Mesendoderm (in vitro differentiated cells): ENCODE measurements at regions not wholly inside any gene's neighbourhood (a gene's known extent, or its start where the extent isn't known, plus 50 kb on each side); places are given as distances from the start of the nearest gene placed in this dataset.
A peak's percentile ranks its signal among the peaks of the same experiment; 100 is the strongest.

Experiments
- DNase-seq: peaks from one replicate; pipeline ENCODE4 v3.0.0; 2013
- H2AK5ac ChIP-seq: 2 replicates; pipeline ENCODE4 v1.6.1; 2013; ENCODE audit warnings: low read length, inconsistent platforms
- H2BK120ac ChIP-seq: 2 replicates; pipeline ENCODE4 v1.6.1; 2013; ENCODE audit warnings: low read depth, mild to moderate bottlenecking, low read length, moderate library complexity, mixed read lengths
- H2BK15ac ChIP-seq: replicated peaks from 2 replicates; pipeline ENCODE4 v1.6.1; 2013; ENCODE audit warnings: low read depth, mild to moderate bottlenecking, moderate library complexity
- H2BK5ac ChIP-seq: 2 replicates; pipeline ENCODE4 v1.6.1; 2013; ENCODE audit warnings: low read length, inconsistent platforms
- H3K18ac ChIP-seq: 2 replicates; pipeline ENCODE4 v1.6.1; 2013; ENCODE audit warnings: mild to moderate bottlenecking, low read length, mixed read lengths
- H3K23ac ChIP-seq: one replicate; pipeline ENCODE4 v1.6.1; 2013; ENCODE audit warnings: low read length
- H3K27ac ChIP-seq: 2 replicates; pipeline ENCODE4 v1.5.1; 2013; ENCODE audit warnings: low read depth, mild to moderate bottlenecking, inconsistent platforms, low read length, moderate library complexity
- H3K27me3 ChIP-seq: 2 replicates; pipeline ENCODE4 v1.6.1; 2013; ENCODE audit warnings: low read length, control low read depth, mild to moderate bottlenecking, inconsistent platforms; ENCODE audit not compliant: insufficient read depth, poor library complexity
- H3K36me3 ChIP-seq: 2 replicates; pipeline ENCODE4 v1.6.1; 2013; ENCODE audit warnings: low read length, inconsistent platforms; ENCODE audit not compliant: control insufficient read depth, insufficient read depth
- H3K4ac ChIP-seq: one replicate; pipeline ENCODE4 v1.6.1; 2013; ENCODE audit warnings: low read depth, mild to moderate bottlenecking, low read length, moderate library complexity
- H3K4me1 ChIP-seq: 2 replicates; pipeline ENCODE4 v1.6.1; 2013; ENCODE audit warnings: low read depth, low read length, inconsistent platforms; ENCODE audit not compliant: control insufficient read depth
- H3K4me2 ChIP-seq: 2 replicates; pipeline ENCODE4 v1.6.1; 2013; ENCODE audit warnings: low read length
- H3K4me3 ChIP-seq: 2 replicates; pipeline ENCODE4 v1.5.1; 2013; ENCODE audit warnings: mild to moderate bottlenecking, low read length
- H3K56ac ChIP-seq: one replicate; pipeline ENCODE4 v1.6.1; 2013; ENCODE audit warnings: low read length
- H3K79me1 ChIP-seq: 2 replicates; pipeline ENCODE4 v1.6.1; 2013; ENCODE audit warnings: low read length, inconsistent platforms
- H3K79me2 ChIP-seq: 2 replicates; pipeline ENCODE4 v1.6.1; 2013; ENCODE audit warnings: mild to moderate bottlenecking, low read length; ENCODE audit not compliant: control insufficient read depth, insufficient read depth
- H3K9ac ChIP-seq: 2 replicates; pipeline ENCODE4 v1.6.1; 2013; ENCODE audit warnings: low read length, inconsistent platforms
- H4K5ac ChIP-seq: one replicate; pipeline ENCODE4 v1.6.1; 2013; ENCODE audit warnings: low read length
- H4K8ac ChIP-seq: one replicate; pipeline ENCODE4 v1.6.1; 2013; ENCODE audit warnings: low read depth, mild to moderate bottlenecking, control low read depth, low read length, moderate library complexity
- WGBS: extraction: QIAGEN DNeasy Blood & Tissue Kit; methylation state at CpG from one replicate; pipeline ENCODE4 v1.1.7; 2013; ENCODE audit warnings: low lambda C conversion rate, missing lambda C conversion rate; ENCODE audit not compliant: insufficient coverage; ENCODE audit errors: extremely low coverage; 5-methylcytosine and 5-hydroxymethylcytosine counted together

- Histone ChIP-seq H3K56ac (no peak overlapping the region), H2BK5ac (no peak overlapping the region), H2BK15ac (no peak overlapping the region), H3K79me1 (no peaks in the 10 kb centered on the region), H3K23ac (no peak overlapping the region), H3K4me2 (no peak overlapping the region), H4K5ac (no peak overlapping the region), H3K79me2 (no peaks in the 10 kb centered on the region), H3K27ac (no peak overlapping the region), H3K4me1 (no peaks in the 10 kb centered on the region), H3K4ac (no peak overlapping the region), H3K18ac (no peak overlapping the region), H3K36me3 (no peaks in the 10 kb centered on the region), H2AK5ac (no peak overlapping the region), H3K27me3 (no peaks in the 10 kb centered on the region), H2BK120ac (no peak overlapping the region), H4K8ac (no peak overlapping the region), H3K4me3 (no peak overlapping the region), H3K9ac (no peak overlapping the region)
- WGBS = no CpG with 5 or more reads among the region's 1 CpG
- DNase-seq = no peak
These were observed 527.7 kb downstream of the RPS29 start for GRCh38 chr14:49058511-49058910.

- Histone ChIP-seq H2AK5ac (no peak overlapping the region), H3K56ac (no peak overlapping the region), H3K79me2 (no peaks in the 10 kb centered on the region), H3K23ac (no peak overlapping the region), H4K5ac (no peak overlapping the region), H2BK5ac (no peak overlapping the region), H4K8ac (no peak overlapping the region), H3K79me1 (no peaks in the 10 kb centered on the region), H2BK120ac (no peak overlapping the region), H3K9ac (no peak overlapping the region), H3K18ac (no peak overlapping the region), H3K4me1 (no peaks in the 10 kb centered on the region), H3K4me2 (no peak overlapping the region), H3K4me3 (no peak overlapping the region), H3K36me3 (no peaks in the 10 kb centered on the region), H3K27ac (no peak overlapping the region), H3K27me3 (no peaks in the 10 kb centered on the region), H3K4ac (no peak overlapping the region), H2BK15ac (no peak overlapping the region)
- no CpG with 5 or more reads among the region's 1 CpG for WGBS
- DNase-seq = no peak
These were observed 528.2 kb downstream of the RPS29 start for GRCh38 chr14:49057838-49058510.

- H2AK5ac ChIP-seq = no peak overlapping the region
- no peak overlapping the region for H3K18ac ChIP-seq
- no peak overlapping the region for H3K9ac ChIP-seq
These were observed 530.2 kb downstream of the RPS29 start for GRCh38 chr14:49056021-49056420.

GRCh38 chr14:49052521-49052920 is 533.7 kb downstream of the RPS29 start:
- Histone ChIP-seq H3K27me3 (no peaks in the 10 kb centered on the region), H3K56ac (no peak overlapping the region), H3K9ac (no peak overlapping the region), H3K36me3 (no peaks in the 10 kb centered on the region), H3K4ac (no peak overlapping the region), H4K8ac (no peak overlapping the region), H2BK120ac (no peak overlapping the region), H3K79me2 (no peaks in the 10 kb centered on the region), H2BK5ac (no peak overlapping the region), H3K4me2 (no peak overlapping the region), H3K79me1 (no peaks in the 10 kb centered on the region), H3K4me3 (no peak overlapping the region), H3K18ac (no peak overlapping the region), H3K23ac (no peak overlapping the region), H4K5ac (no peak overlapping the region), H3K27ac (no peak overlapping the region), H3K4me1 (no peaks in the 10 kb centered on the region), H2BK15ac (no peak overlapping the region), H2AK5ac (no peak overlapping the region)
- WGBS = no CpG with 5 or more reads among the region's 2 CpGs
- DNase-seq = no peak

More at GRCh38 chr14:49056021-49056420, 530.2 kb downstream of the RPS29 start:
- Histone ChIP-seq H3K4me3 (no peak overlapping the region), H3K4me2 (no peak overlapping the region), H3K36me3 (no peaks in the 10 kb centered on the region), H2BK120ac (no peak overlapping the region), H3K4me1 (no peaks in the 10 kb centered on the region), H3K79me2 (no peaks in the 10 kb centered on the region), H3K27me3 (no peaks in the 10 kb centered on the region), H3K4ac (no peak overlapping the region), H4K5ac (no peak overlapping the region), H2BK15ac (no peak overlapping the region), H3K27ac (no peak overlapping the region), H3K23ac (no peak overlapping the region), H3K79me1 (no peaks in the 10 kb centered on the region), H2BK5ac (no peak overlapping the region), H3K56ac (no peak overlapping the region), H4K8ac (no peak overlapping the region)
- DNase-seq = no peak
- WGBS = no CpG with 5 or more reads among the region's 1 CpG

- H4K8ac ChIP-seq = no peak overlapping the region
- no peak overlapping the region for H3K56ac ChIP-seq
- H2AK5ac ChIP-seq = no peak overlapping the region
- H4K5ac ChIP-seq = no peak overlapping the region
- H3K4me2 ChIP-seq = no peak overlapping the region
- H3K4me1 ChIP-seq = no peaks in the 10 kb centered on the region
- H2BK120ac ChIP-seq = no peak overlapping the region
- no CpG with 5 or more reads among the region's 4 CpGs for WGBS
- H3K4me3 ChIP-seq = no peak overlapping the region
- no peaks in the 10 kb centered on the region for H3K79me1 ChIP-seq
- H3K18ac ChIP-seq = no peak overlapping the region
- no peak overlapping the region for H3K9ac ChIP-seq
- H3K27ac ChIP-seq = no peak overlapping the region
- DNase-seq = peak; percentile 15
- no peak overlapping the region for H3K4ac ChIP-seq
- no peaks in the 10 kb centered on the region for H3K79me2 ChIP-seq
- no peaks in the 10 kb centered on the region for H3K27me3 ChIP-seq
- H3K23ac ChIP-seq = no peak overlapping the region
- H3K36me3 ChIP-seq = no peaks in the 10 kb centered on the region
- H2BK5ac ChIP-seq = no peak overlapping the region
- H2BK15ac ChIP-seq = no peak overlapping the region
These were observed 534.7 kb downstream of the RPS29 start for GRCh38 chr14:49051328-49052060.
